Sigmoid colon (tissue), 3 donors: ENCODE measurements at regions not wholly inside any gene's neighbourhood (a gene's known extent, or its start where the extent isn't known, plus 50 kb on each side); places are given as distances from the start of the nearest gene placed in this dataset.

Source experiments
- CTCF ChIP-seq, 4 experiments: fragments of 450-650 bp in 3 of 4; fragments of 200-600 bp in 1 of 4; IDR thresholded peaks; one replicate each; pipeline ENCODE4 v1.5.1; 2016 to 2019; ENCODE audit warnings: antibody characterized with exemption in 4 of 4, mild to moderate bottlenecking in 3 of 4, moderate library complexity in 2 of 4
- POLR2A ChIP-seq, 2 donors: fragments of 450-650 bp; IDR thresholded peaks; one replicate each; pipeline ENCODE4 v1.6.1; 2016; ENCODE audit warnings: antibody characterized with exemption in 2 of 2, mild to moderate bottlenecking in 2 of 2, moderate library complexity in 2 of 2

GRCh38 chr9:33638391-33638915 lies 114.4 kb downstream of the ANKRD18B start:
- TF ChIP-seq CTCF (IDR thresholded peaks at IDR 0.05) = no peak
- TF ChIP-seq POLR2A (IDR thresholded peaks at IDR 0.05) = no peak
